Retinal pigment epithelial cell (primary cell): ENCODE measurements at regions not wholly inside any gene's neighbourhood (a gene's known extent, or its start where the extent isn't known, plus 50 kb on each side); places are given as distances from the start of the nearest gene placed in this dataset.
A peak's percentile ranks its signal among the peaks of the same experiment; 100 is the strongest.

Source experiments
- DNase-seq: peaks from one replicate; pipeline ENCODE4 v3.0.0-alpha.2; 2010; ENCODE audit warnings: low read depth
- H3K4me3 ChIP-seq: 2 replicates; pipeline ENCODE4 v1.5.1; 2011; ENCODE audit warnings: mild to moderate bottlenecking, low read length, control low read depth, moderate library complexity
- TF ChIP-seq, protein P1 (sequence below): conservative IDR thresholded peaks from 2 replicates; pipeline ENCODE4 v1.5.1; 2011; ENCODE audit warnings: low read depth, low read length, control low read depth, inconsistent platforms

GRCh38 chrX:26664919-26665318, 448.9 kb downstream of the MAGEB5 start:
- TF ChIP-seq, protein P1, sequence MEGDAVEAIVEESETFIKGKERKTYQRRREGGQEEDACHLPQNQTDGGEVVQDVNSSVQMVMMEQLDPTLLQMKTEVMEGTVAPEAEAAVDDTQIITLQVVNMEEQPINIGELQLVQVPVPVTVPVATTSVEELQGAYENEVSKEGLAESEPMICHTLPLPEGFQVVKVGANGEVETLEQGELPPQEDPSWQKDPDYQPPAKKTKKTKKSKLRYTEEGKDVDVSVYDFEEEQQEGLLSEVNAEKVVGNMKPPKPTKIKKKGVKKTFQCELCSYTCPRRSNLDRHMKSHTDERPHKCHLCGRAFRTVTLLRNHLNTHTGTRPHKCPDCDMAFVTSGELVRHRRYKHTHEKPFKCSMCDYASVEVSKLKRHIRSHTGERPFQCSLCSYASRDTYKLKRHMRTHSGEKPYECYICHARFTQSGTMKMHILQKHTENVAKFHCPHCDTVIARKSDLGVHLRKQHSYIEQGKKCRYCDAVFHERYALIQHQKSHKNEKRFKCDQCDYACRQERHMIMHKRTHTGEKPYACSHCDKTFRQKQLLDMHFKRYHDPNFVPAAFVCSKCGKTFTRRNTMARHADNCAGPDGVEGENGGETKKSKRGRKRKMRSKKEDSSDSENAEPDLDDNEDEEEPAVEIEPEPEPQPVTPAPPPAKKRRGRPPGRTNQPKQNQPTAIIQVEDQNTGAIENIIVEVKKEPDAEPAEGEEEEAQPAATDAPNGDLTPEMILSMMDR, result no peak
- no peak for DNase-seq
- no peak overlapping the region for H3K4me3 ChIP-seq

DNA sequence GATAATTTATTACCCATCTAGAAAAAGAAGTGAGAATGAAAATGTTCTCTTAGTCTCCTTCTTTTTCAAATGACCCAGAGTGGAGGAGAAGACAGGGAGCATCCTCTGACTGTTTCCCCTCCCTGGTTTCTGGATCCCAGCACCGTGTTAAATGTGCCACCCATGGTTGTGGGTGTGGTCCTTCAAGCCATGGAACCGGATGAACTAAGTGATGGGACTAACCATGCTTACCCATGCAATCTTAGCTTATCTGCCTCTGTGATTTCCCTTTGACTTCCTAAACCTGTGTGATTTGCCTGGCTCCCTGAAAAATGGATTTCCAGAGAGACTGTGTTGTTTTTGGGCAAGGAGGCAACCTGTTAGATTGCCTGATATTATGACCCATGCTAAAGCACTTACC, 437.1 kb downstream of the MAGEB5 start:
- TF ChIP-seq, protein P1, result no peak
- H3K4me3 ChIP-seq, result no peak overlapping the region
- no peak for DNase-seq

DNA sequence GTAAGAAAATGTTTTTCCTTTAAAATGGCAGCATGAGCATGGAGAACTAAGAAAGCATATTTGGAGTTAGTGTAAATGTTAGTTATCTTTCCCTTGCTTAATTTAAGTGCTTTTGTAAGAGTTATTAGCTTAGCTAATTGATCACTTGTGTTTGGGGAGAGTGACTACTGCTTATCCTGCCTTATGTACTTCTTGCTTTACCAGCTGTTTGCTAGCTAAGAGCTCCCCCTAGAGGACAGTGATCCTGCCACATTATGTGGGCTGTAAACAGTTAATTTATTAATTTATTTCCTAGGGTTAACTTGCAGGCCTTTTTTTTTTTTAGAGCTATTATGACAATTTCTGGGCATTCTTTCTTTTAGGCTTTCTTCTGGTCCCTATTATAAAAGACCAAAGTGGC, 435.8 kb downstream of the MAGEB5 start:
- TF ChIP-seq, protein P1, result peak; percentile 26
- DNase-seq, result no peak
- no peak overlapping the region for H3K4me3 ChIP-seq

- TF ChIP-seq, protein P1, result peak; percentile 55
- no peak overlapping the region for H3K4me3 ChIP-seq
- no peak for DNase-seq
These were observed 433.6 kb downstream of the MAGEB5 start for GRCh38 chrX:26649534-26649933.

DNA sequence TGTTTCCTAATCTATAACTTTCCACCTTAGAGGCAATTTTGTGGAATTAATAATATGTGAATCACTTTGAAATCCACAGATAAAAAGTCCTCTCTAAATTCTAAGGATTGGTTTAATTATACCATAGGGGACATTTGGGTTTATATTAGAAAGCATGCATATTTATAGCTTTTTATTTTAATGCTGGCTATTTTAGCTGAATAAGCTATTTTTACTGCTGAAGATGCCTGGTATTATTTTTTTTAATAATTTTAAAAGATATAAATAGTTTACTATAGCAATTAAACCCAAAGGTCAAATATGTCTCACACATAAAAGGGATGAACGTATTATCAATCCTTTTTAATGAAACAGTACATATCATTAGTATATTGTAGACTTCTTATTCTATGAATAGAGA, 415.4 kb downstream of the MAGEB5 start:
- no peak for DNase-seq
- TF ChIP-seq, protein P1, result no peak

GRCh38 chrX:26613956-26614355, 398.0 kb downstream of the MAGEB5 start:
- no peak overlapping the region for H3K4me3 ChIP-seq
- no peak for DNase-seq
- TF ChIP-seq, protein P1, result no peak

More for the DNA sequence above, 415.4 kb downstream of the MAGEB5 start:
- no peak overlapping the region for H3K4me3 ChIP-seq

DNA sequence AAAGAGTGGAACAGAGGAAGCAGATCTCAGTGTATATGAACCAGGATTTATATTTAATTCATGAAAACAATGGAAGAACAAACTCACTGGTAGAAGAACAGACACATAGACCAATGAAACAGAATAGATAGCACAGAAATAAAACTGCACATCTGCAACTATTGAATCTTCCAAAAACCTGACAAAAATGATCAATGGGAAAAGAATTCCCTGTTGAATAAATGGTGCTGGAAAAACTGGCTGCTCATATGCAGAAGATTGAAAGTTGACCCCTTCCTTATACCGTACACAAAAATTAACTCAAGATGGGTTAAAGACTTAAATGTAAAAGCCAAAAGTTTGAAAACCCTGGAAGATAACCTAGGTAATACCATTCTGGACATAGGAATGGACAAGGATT, 391.0 kb downstream of the MAGEB5 start:
- TF ChIP-seq, protein P1, result no peak

More for the DNA sequence above, 391.0 kb downstream of the MAGEB5 start:
- no peak overlapping the region for H3K4me3 ChIP-seq
- DNase-seq, result no peak
